GM23338 (cell line): ENCODE measurements at regions not wholly inside any gene's neighbourhood (a gene's known extent, or its start where the extent isn't known, plus 50 kb on each side); places are given as distances from the start of the nearest gene placed in this dataset.
A peak's percentile ranks its signal among the peaks of the same experiment; 100 is the strongest.

ENCODE experiments used
- CREB1 ChIP-seq: fragments of 250-450 bp; sonication (Bioruptor Pico); IDR thresholded peaks from 2 replicates; pipeline ENCODE4 v1.5.0; 2020; ENCODE audit warnings: low read depth, mild to moderate bottlenecking, moderate library complexity
- CTCF ChIP-seq, 2 experiments: fragments of 200-600 bp in 1 of 2; sonication (generic) in 1 of 2; conservative IDR thresholded peaks; 2 replicates each; pipeline versions ENCODE4 v1.5.1 to v1.6.1; 2016 to 2017; ENCODE audit warnings: antibody characterized with exemption in 2 of 2, low read depth in 2 of 2, mild to moderate bottlenecking in 2 of 2, moderate library complexity in 1 of 2
- EZH2 ChIP-seq: fragments of 200-600 bp; sonication (generic); IDR thresholded peaks from one replicate; pipeline ENCODE4 v1.8.0; 2017; ENCODE audit warnings: antibody characterized with exemption, mild to moderate bottlenecking, low read depth; ENCODE audit not compliant: unreplicated experiment
- EZH2phosphoT487 ChIP-seq: fragments of 200-600 bp; sonication (generic); IDR thresholded peaks from one replicate; pipeline ENCODE4 v1.8.1; 2018; ENCODE audit warnings: antibody characterized with exemption; ENCODE audit not compliant: unreplicated experiment
- JUNB ChIP-seq: IDR thresholded peaks from one replicate; pipeline ENCODE4 v1.6.1; 2016; ENCODE audit warnings: antibody characterized with exemption; ENCODE audit not compliant: unreplicated experiment
- POLR2AphosphoS5 ChIP-seq: IDR thresholded peaks from 2 replicates; pipeline ENCODE4 v1.6.1; 2016; ENCODE audit warnings: antibody characterized with exemption, low read depth
- REST ChIP-seq: IDR thresholded peaks from one replicate; pipeline ENCODE4 v1.6.1; 2018; ENCODE audit warnings: antibody characterized with exemption; ENCODE audit not compliant: unreplicated experiment
- ZNF331 ChIP-seq: fragments of 250-450 bp; sonication (Bioruptor Pico); IDR thresholded peaks from 2 replicates; pipeline ENCODE4 v1.5.0; 2020; ENCODE audit warnings: low read depth, mild to moderate bottlenecking, moderate library complexity

- peak in 1 of 2 experiments; percentile 32; a peak in 2 of 4 replicates for TF ChIP-seq CTCF (conservative IDR thresholded peaks at IDR 0.05; ENCODE audit: low read depth in 2 of 2)
- TF ChIP-seq EZH2 = no peak
- TF ChIP-seq REST = no peak
- no peak for TF ChIP-seq ZNF331 (CRISPR knock-in tag)
- no peak for TF ChIP-seq POLR2AphosphoS5
- TF ChIP-seq EZH2phosphoT487 = no peak
- no peak for TF ChIP-seq CREB1 (CRISPR knock-in tag)
- TF ChIP-seq JUNB = no peak
These were observed 52.3 kb upstream of the PRR20G start for GRCh38 chr3:127339928-127340861.
